Smooth muscle cell of the brain vasculature (primary cell): ENCODE measurements at regions not wholly inside any gene's neighbourhood (a gene's known extent, or its start where the extent isn't known, plus 50 kb on each side); places are given as distances from the start of the nearest gene placed in this dataset.

ENCODE experiments used
- DNase-seq: peaks from one replicate; pipeline ENCODE4 v3.0.0-alpha.2; 2012; ENCODE audit warnings: low read depth, low spot score

DNA sequence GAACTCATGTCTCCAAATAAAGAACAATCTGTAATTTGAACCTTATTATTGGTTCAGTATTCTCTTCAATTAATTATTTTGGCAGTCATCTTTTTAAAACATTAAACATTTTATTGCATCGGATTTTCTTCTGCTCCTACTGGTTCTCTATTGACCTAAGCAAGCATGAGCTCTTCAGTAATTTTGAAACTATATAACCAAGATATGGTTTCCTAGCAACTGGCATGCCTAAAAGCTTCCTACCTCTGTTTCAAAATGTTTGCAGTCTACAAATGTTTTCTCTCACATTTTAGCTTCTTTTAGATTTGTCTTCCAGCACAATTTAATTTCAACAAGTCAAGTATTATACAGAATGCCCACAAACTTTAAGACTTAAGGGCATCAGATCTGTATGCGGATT lies 371.3 kb downstream of the GPM6A start:
- no peak for DNase-seq

DNA sequence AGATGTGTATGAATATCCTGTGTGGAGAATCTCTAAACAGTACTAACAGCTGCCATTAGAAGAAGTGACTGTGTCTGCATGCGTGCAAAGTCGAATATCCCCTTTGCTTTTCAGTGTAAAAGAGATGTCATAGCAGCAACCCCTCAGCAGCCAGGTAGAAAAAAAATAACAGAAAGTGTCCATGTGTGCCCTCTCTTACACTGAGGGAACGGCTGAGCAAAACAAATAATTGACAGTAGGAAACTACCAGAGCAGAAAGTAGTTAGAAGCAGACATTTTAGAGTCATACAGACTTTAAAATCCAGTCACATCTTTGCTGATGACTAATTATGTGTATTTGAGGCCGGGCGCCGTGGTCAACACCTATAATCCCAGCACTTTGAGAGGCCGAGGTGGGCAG lies 370.8 kb downstream of the GPM6A start:
- DNase-seq = no peak

DNA sequence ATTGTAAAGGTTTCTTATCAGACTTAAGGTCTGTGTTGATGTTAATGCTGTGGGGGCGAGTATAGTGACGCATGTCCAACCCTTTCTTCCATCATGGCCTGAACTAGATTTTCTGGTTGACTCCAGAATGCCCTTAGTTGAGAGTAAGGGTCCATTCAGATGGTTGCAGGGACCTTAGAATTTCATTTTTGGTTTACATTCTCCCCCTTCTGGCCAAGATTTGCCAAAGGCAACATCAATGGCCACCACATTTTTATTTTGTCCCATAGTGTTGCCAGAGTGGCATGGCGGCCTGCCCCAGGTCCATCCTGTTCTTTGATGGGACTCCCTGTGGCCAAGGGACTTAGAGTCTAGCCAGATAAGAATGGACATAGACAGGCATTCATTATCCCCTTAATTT lies 368.5 kb downstream of the GPM6A start:
- no peak for DNase-seq

DNA sequence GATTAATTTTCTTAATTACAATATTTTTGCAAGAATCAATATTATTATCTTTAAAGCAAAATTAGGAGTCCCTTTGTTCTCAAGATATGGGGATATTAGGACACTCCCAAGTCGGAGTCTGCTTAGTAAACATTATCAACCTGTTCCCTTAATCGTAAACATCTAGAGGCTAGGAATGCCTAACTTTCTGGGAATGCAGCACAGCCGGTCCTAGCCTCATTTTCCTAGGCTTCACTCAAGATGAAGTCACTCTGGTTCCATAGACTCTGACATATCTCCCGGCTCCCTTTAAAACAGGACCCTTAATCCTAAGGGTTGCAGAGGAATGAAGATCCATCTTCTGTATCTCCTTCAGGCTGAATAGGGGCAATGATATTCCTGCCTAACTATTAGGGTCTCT lies 367.6 kb downstream of the GPM6A start:
- no peak for DNase-seq

DNA sequence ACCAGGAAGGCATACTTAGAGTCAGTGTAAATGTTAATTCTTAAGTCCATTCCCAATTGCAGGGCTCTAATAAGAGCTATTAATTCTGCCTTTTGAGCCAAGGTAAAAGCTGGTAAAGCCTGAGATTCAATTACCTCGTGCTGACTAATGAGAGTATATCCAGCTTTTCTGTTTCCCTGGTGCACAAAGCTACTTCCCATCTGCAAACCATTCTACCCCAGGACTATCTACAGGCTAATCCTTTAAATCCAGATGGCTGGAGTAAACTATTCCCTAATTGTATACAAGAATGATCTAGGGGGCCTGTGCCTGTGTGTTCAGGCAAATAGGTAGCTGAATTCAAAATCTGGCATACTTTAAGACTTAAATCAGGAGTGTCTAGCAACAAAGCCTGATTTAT lies 365.0 kb downstream of the GPM6A start:
- DNase-seq = no peak

DNA sequence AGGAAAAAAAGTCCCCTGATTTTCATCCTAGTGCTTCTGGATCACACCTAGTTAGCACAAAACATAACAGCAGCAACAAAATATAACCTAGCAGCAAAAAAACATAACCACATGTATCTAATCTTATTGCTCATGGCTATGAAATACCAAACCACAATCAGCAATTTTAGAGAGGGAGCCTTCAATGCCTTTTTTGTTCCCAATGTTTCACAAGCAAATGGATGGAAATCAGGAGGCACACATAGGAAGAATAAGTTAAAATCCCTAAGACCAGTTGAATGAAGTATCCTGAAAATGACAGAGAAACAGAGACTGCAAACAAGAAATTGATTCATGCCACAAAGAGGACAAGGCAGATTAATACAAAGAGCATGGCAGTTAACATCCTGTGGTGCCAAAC lies 361.6 kb downstream of the GPM6A start:
- no peak for DNase-seq

DNA sequence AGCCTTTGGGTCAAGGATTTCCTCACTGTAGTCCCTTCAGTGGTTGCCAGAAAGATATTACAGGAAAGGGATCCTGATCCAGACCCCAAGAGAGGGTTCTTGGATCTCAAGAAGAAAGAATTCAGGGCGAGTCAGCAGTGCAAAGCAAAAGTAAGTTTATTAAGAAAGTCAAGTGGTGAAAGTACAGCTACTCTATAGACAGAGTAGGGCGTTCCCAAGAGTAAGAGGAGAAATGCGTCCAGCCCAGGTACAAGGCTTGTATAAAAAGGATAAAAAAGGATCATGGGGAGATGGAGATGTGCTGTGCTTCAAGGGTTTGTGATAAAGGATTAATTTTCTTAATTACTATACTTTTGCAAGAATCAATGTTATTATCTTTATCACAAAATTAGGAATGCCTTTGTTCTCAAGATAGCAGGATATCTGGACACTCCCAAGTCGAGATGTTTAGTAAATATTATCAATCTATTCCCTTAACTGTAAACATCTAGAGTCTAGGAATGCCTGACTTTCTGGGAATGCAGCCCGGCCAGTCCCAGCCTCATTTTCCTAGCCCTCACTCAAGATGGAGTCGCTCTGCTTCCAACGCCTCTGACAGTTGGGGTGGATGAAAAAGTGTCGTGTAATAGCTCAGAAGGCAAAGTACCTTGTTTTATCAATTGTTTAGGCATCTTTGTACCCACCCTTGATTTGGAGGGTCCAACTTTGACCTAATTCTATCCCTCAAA lies 360.7 kb downstream of the GPM6A start:
- no peak for DNase-seq

DNA sequence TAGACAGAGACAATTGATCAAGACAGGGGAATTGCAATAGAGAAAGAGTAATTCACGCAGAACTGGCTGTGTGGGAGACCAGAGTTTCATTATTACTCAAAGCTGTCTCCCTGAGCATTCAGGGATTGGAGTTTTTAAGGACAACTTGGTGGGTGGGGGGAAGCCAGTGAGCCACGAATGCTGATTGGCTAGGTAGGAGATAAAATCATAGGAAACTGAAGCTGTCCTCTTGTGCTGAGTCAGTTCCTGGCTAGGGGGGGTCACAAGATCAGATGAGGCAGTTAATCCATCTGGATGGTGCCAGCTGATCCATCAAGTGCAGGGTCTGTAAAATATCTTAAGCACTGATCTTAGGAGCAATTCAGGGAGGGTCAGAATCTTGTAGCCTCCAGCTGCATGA lies 358.6 kb downstream of the GPM6A start:
- DNase-seq = no peak

DNA sequence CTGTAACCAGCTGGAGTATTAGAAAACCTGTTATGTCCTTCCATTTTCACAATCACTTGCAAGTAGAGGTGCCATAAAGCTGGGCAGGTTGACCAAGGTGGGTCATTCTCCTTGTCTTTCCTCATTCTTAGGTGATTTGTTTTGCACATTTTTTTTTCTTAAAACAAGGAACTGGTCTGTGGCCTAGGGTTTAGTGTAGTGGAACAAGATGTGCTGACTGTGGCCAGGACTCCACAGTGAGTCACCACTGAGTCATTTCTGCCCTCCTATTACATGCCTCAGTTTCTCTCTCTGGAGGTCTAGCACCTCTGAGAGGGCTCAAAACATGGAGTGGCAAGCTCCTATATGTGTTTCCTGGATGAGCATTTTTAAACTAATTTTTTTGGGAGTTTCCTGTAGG lies 355.9 kb downstream of the GPM6A start:
- no peak for DNase-seq

DNA sequence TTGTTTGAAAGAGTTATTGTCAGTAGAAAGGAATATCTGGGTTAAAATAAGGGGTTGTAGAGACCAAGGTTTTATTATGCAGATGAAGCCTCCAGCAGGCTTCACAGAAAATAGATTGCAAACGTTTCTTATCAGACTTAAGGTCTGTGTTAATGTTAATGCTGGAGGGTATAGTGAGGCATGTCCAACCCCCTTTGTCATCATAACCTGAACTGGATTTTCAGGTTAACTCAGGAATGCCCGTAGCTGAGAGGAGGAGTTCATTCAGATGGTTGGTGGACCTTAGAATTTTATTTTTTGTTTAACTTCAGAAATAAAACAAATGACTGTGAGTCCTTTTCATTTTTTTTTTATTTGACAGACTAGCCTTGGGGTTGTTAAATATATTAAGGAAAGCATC lies 354.1 kb downstream of the GPM6A start:
- DNase-seq = no peak

DNA sequence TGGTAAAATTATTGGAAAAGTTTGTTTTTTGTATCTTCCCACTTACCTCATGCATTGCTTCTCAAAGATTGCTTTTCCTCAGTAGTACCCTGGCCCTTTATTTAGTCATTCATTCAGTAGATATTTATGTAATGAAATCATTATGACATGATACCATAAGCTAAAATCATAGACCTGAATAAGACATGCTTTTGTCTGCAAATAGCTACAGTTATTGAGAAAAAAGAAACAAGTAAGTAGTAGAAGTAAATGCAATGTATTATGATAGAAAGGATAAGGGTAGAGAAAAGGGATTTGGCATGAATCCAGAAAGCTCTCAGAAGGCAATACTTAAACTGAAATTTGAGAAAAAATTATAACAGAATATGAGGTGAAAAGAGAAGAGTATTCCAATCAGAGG lies 352.5 kb downstream of the GPM6A start:
- DNase-seq = no peak

DNA sequence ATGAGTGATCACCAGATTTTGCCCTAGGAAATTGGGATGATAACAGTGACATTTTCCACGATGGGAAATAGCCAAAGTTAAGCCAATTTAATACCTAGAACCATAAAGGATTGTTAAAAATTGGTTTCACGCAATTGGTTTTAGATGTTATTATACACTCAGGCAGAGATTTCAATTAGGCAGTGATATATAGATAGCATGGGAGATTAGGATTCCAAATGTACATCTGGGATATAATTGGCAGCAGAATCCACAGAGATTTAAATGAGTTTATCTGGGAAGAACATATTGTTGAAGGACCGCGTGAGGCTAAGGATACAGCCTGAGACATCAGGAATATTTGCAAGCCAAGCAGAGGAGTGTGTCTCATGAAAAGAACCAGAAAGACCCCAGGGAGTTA lies 351.6 kb downstream of the GPM6A start:
- no peak for DNase-seq

DNA sequence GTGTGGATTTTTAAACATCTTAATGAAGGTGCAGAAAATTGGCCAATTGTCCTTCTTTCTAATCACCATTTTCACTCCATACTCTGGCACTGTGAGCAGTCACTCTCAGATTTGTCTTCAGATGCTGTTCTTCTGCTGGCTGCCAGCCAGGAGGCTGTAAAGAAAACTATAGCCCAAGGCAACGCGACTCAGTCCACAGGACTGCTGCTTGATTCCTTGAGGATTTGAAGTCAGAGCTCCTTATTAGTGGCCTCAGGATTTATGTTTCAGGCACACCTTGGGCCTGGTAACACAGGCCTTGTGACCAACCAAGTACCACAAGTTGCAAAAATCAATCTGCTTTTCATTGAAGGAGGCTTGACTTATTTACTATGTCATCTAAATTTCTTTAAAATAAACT lies 342.6 kb downstream of the GPM6A start:
- no peak for DNase-seq

DNA sequence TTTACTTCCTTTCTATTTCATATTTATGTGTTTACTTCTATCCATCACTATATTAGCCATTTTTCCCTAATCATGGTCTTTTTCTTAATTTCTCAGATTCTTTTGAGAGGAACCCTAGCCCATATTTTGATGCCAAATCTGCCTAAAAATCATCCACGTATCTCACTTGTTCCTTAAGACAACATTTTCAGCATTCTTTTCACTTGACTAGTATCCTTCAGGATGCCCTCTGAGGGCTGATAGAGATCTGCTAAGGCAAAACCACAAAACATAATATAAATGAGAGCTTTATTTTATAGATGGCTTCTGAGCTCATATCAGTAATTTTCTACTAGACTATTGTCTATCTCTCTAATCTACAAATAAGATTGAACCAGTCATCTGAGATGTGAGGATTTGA lies 341.9 kb downstream of the GPM6A start:
- no peak for DNase-seq

DNA sequence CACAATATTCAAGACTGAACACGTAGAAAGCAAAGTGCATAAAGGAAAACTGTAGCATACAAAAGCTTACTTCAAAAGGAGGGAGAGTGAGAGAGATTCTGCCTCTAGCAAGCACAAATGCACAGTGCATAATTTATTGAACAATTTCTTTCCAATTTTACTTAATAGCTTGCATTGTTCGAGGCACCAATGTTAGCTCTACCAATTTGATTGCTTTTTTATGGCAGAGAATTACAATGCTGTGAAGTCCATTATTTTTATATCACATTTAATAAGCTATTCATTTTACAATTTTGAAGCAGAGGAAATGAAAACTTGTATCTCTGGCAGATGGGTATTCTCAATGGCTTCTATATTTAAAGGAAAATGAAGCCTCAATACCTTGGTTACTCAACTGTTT lies 331.7 kb downstream of the GPM6A start:
- DNase-seq = no peak

DNA sequence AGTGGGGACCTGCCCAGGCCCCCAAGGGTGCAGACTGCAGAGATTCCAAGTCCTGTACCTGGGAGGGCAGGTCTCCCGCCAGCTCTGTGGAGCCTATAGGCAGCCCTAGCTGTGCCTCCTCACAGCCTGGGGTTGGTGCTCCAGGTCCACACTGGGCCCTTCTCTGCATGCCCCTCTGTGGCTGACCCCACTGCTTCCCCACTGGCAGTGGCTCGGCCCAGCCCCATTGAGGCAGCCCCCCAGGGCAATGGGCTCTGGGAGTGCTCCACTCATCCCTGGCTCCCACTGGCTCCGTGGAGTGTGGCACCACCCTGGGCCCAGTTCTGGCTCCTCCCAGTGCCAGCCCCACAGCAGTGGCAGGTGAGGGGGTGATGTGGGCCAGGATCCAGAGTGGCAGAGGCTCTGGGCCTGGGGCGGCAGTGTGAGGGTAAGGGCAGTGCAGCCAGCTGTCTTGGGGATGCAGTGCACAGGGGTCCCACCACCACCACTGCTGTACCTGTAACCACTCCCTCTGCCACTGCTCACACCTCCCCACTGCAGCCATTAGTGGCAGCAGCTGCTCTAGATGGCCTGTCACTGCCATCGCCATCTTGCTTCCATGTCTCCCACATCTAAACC lies 312.2 kb downstream of the GPM6A start:
- no peak for DNase-seq

DNA sequence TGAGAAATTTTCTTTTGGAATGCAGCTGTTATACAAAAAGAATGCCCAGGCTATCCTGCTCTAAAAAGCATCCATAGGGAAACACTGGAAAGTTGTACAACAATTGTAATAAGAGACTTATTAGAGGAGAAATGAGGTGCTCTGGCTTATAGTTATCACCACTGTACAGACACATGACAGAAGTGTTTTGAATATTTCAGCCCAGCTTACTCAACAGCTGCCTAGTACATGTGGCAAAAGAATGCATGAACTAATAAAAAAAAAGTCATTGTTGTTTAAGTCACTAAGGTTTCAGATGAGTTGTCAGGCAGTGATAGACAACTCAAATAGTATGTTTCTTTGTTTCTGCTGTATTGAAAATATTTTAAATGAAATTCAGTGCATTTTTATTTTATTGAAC lies 307.7 kb downstream of the GPM6A start:
- DNase-seq = no peak

DNA sequence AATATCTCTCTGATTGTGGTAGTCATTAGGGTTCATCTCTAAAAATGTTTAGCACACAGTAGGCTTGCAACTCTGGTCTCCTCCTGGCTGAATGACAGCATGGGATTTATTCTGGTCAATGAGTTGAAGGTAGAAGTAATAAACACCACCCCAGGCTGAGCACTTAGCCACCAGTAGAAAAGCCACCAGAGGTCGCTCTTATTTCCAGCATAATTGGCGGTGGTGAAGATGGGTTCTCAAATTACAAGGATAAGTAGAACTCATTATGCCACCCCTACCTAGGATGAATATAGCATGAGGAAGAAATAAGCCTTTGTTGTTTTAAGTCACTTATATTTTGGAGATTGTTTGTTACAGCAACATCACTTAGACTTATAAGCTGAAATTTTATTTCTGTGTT lies 302.7 kb downstream of the GPM6A start:
- no peak for DNase-seq

DNA sequence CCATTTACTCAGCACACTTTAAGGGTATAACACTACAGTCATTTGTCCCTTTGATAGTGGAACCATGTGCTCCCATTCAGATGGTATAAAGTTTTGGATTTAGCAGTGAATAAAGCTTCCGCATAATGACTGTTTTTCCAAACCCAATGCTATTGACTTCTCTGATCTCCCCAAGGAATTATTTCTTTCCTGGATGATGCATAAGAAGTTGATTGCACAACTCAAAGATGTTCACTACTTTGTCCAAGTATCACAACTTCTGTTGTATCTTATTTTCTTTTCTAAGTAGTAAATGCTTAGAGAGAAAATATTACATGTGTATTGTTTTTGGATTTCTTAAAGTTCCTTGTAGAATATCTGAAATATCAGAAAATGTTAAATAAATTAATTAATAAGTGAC lies 300.2 kb downstream of the GPM6A start:
- DNase-seq = no peak

DNA sequence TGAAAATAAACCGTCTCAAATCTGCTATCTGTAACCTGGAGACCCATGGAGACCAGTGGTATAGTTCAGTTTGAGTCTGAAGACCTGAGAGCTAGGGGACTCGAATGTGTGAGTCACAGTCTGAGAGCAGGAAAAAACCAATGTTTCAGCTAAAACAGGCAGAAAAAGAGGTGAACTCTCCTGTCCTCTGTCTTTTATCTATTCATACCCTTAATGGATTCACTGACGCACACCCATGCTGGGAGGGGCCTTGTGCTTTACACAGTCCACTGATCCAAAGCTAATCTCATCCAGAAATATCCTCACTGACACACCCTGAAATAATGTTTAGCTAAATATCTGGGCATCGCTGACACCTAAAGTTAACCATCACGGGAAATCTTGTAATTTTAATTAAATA lies 297.9 kb downstream of the GPM6A start:
- DNase-seq = no peak

DNA sequence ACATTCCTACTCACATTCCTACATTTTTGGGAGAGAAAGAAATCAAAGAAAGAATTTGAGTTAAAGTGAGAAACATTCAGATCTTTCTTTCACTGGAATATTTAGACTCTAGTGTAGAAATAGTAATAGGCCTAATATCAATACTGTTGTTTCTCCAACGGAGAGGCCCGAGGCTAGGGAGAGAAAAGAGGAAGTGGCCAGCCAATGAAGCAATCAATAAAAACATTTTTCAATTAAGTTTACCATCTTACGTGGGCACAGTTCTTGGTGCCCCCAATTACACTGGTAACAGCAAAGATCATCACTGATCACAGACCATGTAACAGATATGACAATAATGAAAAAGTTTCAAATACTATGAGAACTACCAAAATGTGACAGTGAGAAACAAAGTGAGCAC lies 281.4 kb downstream of the GPM6A start:
- DNase-seq = no peak

DNA sequence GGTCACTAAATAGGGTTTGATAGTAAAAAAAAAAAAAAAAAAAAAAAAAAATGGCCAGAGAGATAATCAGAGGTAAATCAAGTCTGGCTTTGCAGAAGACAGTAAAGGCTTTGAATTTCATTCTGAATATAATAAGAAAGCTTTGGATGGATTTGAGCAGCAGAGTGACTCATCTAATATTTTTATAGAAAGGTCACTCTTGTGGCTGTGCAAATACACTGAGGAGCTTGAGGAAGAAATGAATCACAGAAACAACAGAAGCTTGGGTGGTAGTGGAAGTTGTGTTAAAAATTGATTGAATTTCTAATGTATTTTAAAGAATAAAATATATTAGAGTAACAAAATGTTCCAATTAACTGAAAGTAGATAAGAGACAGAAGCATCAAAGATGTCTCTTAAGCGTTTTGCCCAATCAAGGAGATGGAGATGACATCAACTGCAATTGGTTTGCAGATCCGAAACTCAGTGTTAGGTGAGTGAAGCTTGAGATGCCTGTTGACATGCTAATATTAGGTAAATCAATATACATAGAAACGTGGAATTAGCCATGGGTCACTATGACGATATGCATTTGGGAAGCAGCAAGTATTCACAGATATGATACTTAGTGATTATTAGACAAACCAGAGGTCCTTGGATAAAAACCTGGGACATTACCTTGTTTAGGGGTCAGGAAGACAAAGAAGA lies 280.5 kb downstream of the GPM6A start:
- peak; percentile 56 for DNase-seq

DNA sequence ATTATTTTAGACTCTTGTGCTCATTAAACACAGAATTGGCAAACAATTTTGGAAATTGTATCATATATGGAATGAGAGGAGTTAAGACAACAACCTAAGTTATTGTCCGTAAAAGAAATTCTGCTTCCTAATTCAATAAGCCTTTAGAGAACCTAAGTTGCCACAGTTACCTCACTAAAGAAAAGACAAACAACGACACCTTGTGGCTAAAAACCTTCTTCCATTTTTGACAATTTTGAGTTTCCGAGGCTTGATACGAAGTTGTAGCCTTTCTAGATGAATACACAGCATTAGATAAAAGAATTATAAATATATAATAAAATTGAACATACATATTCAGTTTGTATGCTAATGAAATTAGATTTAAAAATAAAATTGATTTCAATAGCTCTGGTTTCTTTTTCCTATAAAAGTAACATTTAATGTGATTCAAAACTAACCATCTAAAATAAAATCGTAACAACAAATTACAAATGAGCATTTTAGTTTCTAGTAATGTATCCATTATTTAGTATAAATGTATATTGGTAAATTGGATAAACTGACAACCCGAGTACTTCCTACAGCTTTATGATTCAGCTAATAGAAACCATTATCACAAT lies 275.1 kb downstream of the GPM6A start:
- peak; percentile 53 for DNase-seq
